ENCODE measurements at regions not wholly inside any gene's neighbourhood (a gene's known extent, or its start where the extent isn't known, plus 50 kb on each side); places are given as distances from the start of the nearest gene placed in this dataset.
"Not testable (repeated sequence)": the region's sequence is repeated elsewhere in the genome, so short reads cannot be mapped to it uniquely, and the experiment has no call there.

GRCh38 chr4:55696424-55696823 is 60.3 kb upstream of the NMU start:
- DNase-seq (ENCODE audit: low spot score) = not testable (repeated sequence)

GRCh38 chr4:55706541-55706940 is 70.4 kb upstream of the NMU start:
- DNase-seq (ENCODE audit: low spot score) = no peak

- no peak for DNase-seq (ENCODE audit: low spot score)
Observed at GRCh38 chr4:55707507-55707906, 71.4 kb upstream of the NMU start.

- DNase-seq (ENCODE audit: low spot score) = not testable (repeated sequence)
Observed at GRCh38 chr4:55707991-55708390, 71.9 kb upstream of the NMU start.

GRCh38 chr4:55712835-55713234 is 76.7 kb upstream of the NMU start:
- not testable (repeated sequence) for DNase-seq (ENCODE audit: low spot score)

GRCh38 chr4:55721651-55722050 is 85.6 kb upstream of the NMU start:
- DNase-seq (ENCODE audit: low spot score) = no peak

- no peak for DNase-seq (ENCODE audit: low spot score)
Observed at GRCh38 chr4:55722132-55722531, 86.0 kb upstream of the NMU start.

GRCh38 chr4:55723403-55723802 is 87.3 kb upstream of the NMU start:
- DNase-seq (ENCODE audit: low spot score) = no peak

- no peak for DNase-seq (ENCODE audit: low spot score)
Observed at GRCh38 chr4:55725057-55725456, 89.0 kb upstream of the NMU start.

GRCh38 chr4:55727746-55728145 is 91.6 kb upstream of the NMU start:
- DNase-seq (ENCODE audit: low spot score) = no peak

- DNase-seq (ENCODE audit: low spot score) = no peak
Observed at GRCh38 chr4:55729351-55730279, 90.0 kb upstream of the EXOC1L start.

GRCh38 chr4:55730280-55730931 is 89.2 kb upstream of the EXOC1L start:
- DNase-seq (ENCODE audit: low spot score) = no peak

GRCh38 chr4:55731959-55732358 is 87.6 kb upstream of the EXOC1L start:
- no peak for DNase-seq (ENCODE audit: low spot score)

- no peak for DNase-seq (ENCODE audit: low spot score)
Observed at GRCh38 chr4:55732864-55733263, 86.7 kb upstream of the EXOC1L start.

- DNase-seq (ENCODE audit: low spot score) = peak; percentile 92
Observed at GRCh38 chr4:55733932-55734331, 85.7 kb upstream of the EXOC1L start.

GRCh38 chr4:55736605-55737183 is 82.9 kb upstream of the EXOC1L start:
- no peak for DNase-seq (ENCODE audit: low spot score)

- no peak for DNase-seq (ENCODE audit: low spot score)
Observed at GRCh38 chr4:55742655-55743202, 76.9 kb upstream of the EXOC1L start.

- no peak for DNase-seq (ENCODE audit: low spot score)
Observed at GRCh38 chr4:55744369-55744768, 75.2 kb upstream of the EXOC1L start.

- no peak for DNase-seq (ENCODE audit: low spot score)
Observed at GRCh38 chr4:55745014-55745413, 74.6 kb upstream of the EXOC1L start.

- DNase-seq (ENCODE audit: low spot score) = no peak
Observed at GRCh38 chr4:55747793-55748192, 71.8 kb upstream of the EXOC1L start.

- no peak for DNase-seq (ENCODE audit: low spot score)
Observed at GRCh38 chr4:55749666-55750065, 69.9 kb upstream of the EXOC1L start.

GRCh38 chr4:55752810-55753209 is 66.8 kb upstream of the EXOC1L start:
- DNase-seq (ENCODE audit: low spot score) = no peak

- DNase-seq (ENCODE audit: low spot score) = no peak
Observed at GRCh38 chr4:55753856-55754255, 65.7 kb upstream of the EXOC1L start.

Data from ureter (tissue), 1 donor.